ENCODE measurements at regions not wholly inside any gene's neighbourhood (a gene's known extent, or its start where the extent isn't known, plus 50 kb on each side); places are given as distances from the start of the nearest gene placed in this dataset.

GRCh38 chr2:175414191-175414881 lies 232.8 kb upstream of the ATP5MC3 start:
- no peak for TF ChIP-seq CTCF (IDR thresholded peaks at IDR 0.05 in 2 of 3, conservative IDR thresholded peaks at IDR 0.05 in 1 of 3; ENCODE audit: borderline replicate concordance in 1 of 3, insufficient read depth in 1 of 3, low read depth in 2 of 3, low read length in 2 of 3)
- TF ChIP-seq EGR1 (IDR thresholded peaks at IDR 0.05; ENCODE audit: low read depth), result no peak
- TF ChIP-seq SP1 (IDR thresholded peaks at IDR 0.05; ENCODE audit: low read depth), result no peak
- TF ChIP-seq POLR2A (IDR thresholded peaks at IDR 0.05; ENCODE audit: borderline replicate concordance, extremely low read depth, insufficient read depth, insufficient read length), result no peak
- TF ChIP-seq EZH2 (IDR thresholded peaks at IDR 0.05), result no peak
- no peak for TF ChIP-seq ATF3 (IDR thresholded peaks at IDR 0.05)
- TF ChIP-seq CEBPB (IDR thresholded peaks at IDR 0.05; ENCODE audit: low read depth), result no peak
- TF ChIP-seq SRF (IDR thresholded peaks at IDR 0.05; ENCODE audit: low read depth), result no peak
